ENCODE measurements at regions not wholly inside any gene's neighbourhood (a gene's known extent, or its start where the extent isn't known, plus 50 kb on each side); places are given as distances from the start of the nearest gene placed in this dataset.

DNA sequence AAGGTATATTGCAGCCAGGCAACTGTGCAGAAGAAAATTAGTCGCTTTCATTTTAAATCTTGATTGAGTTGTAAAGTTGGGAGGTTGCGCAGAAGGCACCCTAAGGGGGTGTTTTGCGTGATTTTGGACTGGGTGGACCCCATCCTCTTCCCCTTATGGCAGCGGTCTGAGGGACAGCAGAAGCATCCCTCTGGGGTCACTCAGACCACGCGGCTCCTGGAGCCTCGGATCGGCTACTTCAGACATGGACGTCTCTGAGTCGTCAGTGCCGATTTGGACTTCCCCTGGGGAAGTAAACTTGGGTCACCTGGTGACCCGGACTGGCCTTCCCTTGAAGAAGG, 639.0 kb upstream of the DPP6 start:
- TF ChIP-seq, protein P1, sequence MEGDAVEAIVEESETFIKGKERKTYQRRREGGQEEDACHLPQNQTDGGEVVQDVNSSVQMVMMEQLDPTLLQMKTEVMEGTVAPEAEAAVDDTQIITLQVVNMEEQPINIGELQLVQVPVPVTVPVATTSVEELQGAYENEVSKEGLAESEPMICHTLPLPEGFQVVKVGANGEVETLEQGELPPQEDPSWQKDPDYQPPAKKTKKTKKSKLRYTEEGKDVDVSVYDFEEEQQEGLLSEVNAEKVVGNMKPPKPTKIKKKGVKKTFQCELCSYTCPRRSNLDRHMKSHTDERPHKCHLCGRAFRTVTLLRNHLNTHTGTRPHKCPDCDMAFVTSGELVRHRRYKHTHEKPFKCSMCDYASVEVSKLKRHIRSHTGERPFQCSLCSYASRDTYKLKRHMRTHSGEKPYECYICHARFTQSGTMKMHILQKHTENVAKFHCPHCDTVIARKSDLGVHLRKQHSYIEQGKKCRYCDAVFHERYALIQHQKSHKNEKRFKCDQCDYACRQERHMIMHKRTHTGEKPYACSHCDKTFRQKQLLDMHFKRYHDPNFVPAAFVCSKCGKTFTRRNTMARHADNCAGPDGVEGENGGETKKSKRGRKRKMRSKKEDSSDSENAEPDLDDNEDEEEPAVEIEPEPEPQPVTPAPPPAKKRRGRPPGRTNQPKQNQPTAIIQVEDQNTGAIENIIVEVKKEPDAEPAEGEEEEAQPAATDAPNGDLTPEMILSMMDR (IDR thresholded peaks at IDR 0.05), result no peak
- no peak for TF ChIP-seq POLR2AphosphoS5 (IDR thresholded peaks at IDR 0.05)
